Loucy (cell line): ENCODE measurements at regions not wholly inside any gene's neighbourhood (a gene's known extent, or its start where the extent isn't known, plus 50 kb on each side); places are given as distances from the start of the nearest gene placed in this dataset.

Source experiments
- CTCF ChIP-seq: fragments of 200-600 bp; sonication (generic); conservative IDR thresholded peaks from 2 replicates; pipeline ENCODE4 v1.5.1; 2014; ENCODE audit warnings: mild to moderate bottlenecking, antibody characterized with exemption, low read length
- EZH2phosphoT487 ChIP-seq: fragments of 200-600 bp; IDR thresholded peaks from 2 replicates; pipeline ENCODE4 v1.6.1; 2018; ENCODE audit warnings: antibody characterized with exemption, mild to moderate bottlenecking, moderate library complexity, borderline replicate concordance

- TF ChIP-seq EZH2phosphoT487 (no peak), CTCF (no peak)
These were observed 235.7 kb upstream of the SDK2 start for GRCh38 chr17:73879987-73880386.
